SH-SY5Y (cell line): ENCODE measurements at regions not wholly inside any gene's neighbourhood (a gene's known extent, or its start where the extent isn't known, plus 50 kb on each side); places are given as distances from the start of the nearest gene placed in this dataset.

Experiments
- GATA2 ChIP-seq: IDR thresholded peaks from 2 replicates; pipeline ENCODE4 v1.6.1; 2011; ENCODE audit warnings: mild to moderate bottlenecking, low read depth, low read length
- GATA3 ChIP-seq: IDR thresholded peaks from 2 replicates; pipeline ENCODE4 v1.6.1; 2011; ENCODE audit warnings: low read depth, mild to moderate bottlenecking, low read length, moderate library complexity

GRCh38 chr12:124413915-124414314 lies 119.0 kb downstream of the RFLNA start:
- no peak for TF ChIP-seq GATA3
- TF ChIP-seq GATA2, result no peak
